ENCODE measurements at regions not wholly inside any gene's neighbourhood (a gene's known extent, or its start where the extent isn't known, plus 50 kb on each side); places are given as distances from the start of the nearest gene placed in this dataset.

GRCh38 chr13:74523057-74523456 lies 388.9 kb upstream of the KLF12 start:
- no peak for DNase-seq
- no peak overlapping the region for H3K4me3 ChIP-seq
- H3K27ac ChIP-seq = no peak overlapping the region
- TF ChIP-seq, protein P1, sequence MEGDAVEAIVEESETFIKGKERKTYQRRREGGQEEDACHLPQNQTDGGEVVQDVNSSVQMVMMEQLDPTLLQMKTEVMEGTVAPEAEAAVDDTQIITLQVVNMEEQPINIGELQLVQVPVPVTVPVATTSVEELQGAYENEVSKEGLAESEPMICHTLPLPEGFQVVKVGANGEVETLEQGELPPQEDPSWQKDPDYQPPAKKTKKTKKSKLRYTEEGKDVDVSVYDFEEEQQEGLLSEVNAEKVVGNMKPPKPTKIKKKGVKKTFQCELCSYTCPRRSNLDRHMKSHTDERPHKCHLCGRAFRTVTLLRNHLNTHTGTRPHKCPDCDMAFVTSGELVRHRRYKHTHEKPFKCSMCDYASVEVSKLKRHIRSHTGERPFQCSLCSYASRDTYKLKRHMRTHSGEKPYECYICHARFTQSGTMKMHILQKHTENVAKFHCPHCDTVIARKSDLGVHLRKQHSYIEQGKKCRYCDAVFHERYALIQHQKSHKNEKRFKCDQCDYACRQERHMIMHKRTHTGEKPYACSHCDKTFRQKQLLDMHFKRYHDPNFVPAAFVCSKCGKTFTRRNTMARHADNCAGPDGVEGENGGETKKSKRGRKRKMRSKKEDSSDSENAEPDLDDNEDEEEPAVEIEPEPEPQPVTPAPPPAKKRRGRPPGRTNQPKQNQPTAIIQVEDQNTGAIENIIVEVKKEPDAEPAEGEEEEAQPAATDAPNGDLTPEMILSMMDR (IDR thresholded peaks at IDR 0.05) = no peak
- no peak for TF ChIP-seq POLR2A (IDR thresholded peaks at IDR 0.05)
- no peak for TF ChIP-seq EP300 (IDR thresholded peaks at IDR 0.05; ENCODE audit: low read depth)
- TF ChIP-seq POLR2AphosphoS5 (IDR thresholded peaks at IDR 0.05) = no peak
- H3K9me3 ChIP-seq = no peaks in the 10 kb centered on the region
- no peaks in the 10 kb centered on the region for H3K27me3 ChIP-seq
- in situ Hi-C loops (cut with MboI; ENCODE audit: low pct_ligation_motif_present in 1 of 4, low pct_unique_long_range_greater_than_20kb in 1 of 4, low sequenced_read_pairs in 3 of 4) (no loop called here), intact Hi-C loops (cut with DNase I; ENCODE audit: low total_unique reads) (loop anchor here (1.0 kb wide), 1 partner anchor 26 kb away; no protein-coding TSS in a partner anchor)
- H3K4me1 ChIP-seq = no peaks in the 10 kb centered on the region
- H3K36me3 ChIP-seq = no peaks in the 10 kb centered on the region
- 41 to 66% methylated on average over 2 of the region's 2 CpGs for WGBS, 2 donors (ENCODE audit: low coverage in 1 of 2)

- intact Hi-C loops (cut with DNase I; ENCODE audit: low total_unique reads) = no loop called here
- DNase-seq = no peak
- H3K27me3 ChIP-seq = no peaks in the 10 kb centered on the region
- H3K4me1 ChIP-seq = no peaks in the 10 kb centered on the region
- no peaks in the 10 kb centered on the region for H3K9me3 ChIP-seq
- H3K27ac ChIP-seq = no peak overlapping the region
- no peak for TF ChIP-seq POLR2A (IDR thresholded peaks at IDR 0.05)
- no peak for TF ChIP-seq EP300 (IDR thresholded peaks at IDR 0.05; ENCODE audit: low read depth)
- TF ChIP-seq POLR2AphosphoS5 (IDR thresholded peaks at IDR 0.05) = no peak
- TF ChIP-seq, protein P1 (IDR thresholded peaks at IDR 0.05) = no peak
- H3K36me3 ChIP-seq = no peaks in the 10 kb centered on the region
- 72 to 85% methylated on average over 2 to 3 of the region's 3 CpGs for WGBS, 2 donors (ENCODE audit: low coverage in 1 of 2)
- in situ Hi-C loops (cut with MboI; ENCODE audit: low pct_ligation_motif_present in 1 of 4, low pct_unique_long_range_greater_than_20kb in 1 of 4, low sequenced_read_pairs in 3 of 4) = no loop called here
- no peak overlapping the region for H3K4me3 ChIP-seq
These were observed 377.3 kb upstream of the KLF12 start for GRCh38 chr13:74511523-74511922.

DNA sequence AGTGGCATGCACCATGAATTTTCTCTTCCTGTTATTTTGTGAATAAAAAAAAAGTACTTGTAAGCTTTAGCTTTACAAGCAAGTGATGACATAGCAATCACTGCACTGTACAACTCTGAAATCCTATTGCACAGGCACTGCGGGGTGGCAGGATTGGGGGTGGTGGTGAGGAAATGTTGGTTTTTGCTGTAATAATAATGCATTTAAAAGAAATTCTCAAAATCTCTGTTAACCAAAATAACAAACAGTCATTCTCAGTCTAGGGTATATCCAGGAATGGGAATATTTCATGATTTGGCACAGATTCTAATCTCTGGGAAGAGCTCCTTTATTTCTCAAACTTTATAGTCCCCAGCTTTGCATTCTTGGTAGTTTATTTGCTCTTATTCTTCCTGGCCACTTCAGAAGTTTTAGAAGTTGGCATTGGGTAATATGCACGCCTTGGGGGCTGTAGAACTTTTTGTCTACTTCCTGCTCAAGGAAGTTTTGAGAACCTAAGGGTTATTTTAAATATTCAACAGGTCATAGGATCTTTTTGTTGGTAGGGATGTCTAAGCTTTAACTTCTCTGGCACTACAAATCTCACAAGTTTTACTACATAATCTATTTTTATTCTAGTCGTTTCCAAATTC lies 353.0 kb upstream of the KLF12 start:
- Histone ChIP-seq H3K27ac (no peak overlapping the region), H3K36me3 (no peaks in the 10 kb centered on the region), H3K27me3 (no peaks in the 10 kb centered on the region), H3K4me3 (no peak overlapping the region), H3K9me3 (no peaks in the 10 kb centered on the region), H3K4me1 (no peaks in the 10 kb centered on the region)
- in situ Hi-C loops (cut with MboI; ENCODE audit: low pct_ligation_motif_present in 1 of 4, low pct_unique_long_range_greater_than_20kb in 1 of 4, low sequenced_read_pairs in 3 of 4) = no loop called here
- no peak for TF ChIP-seq POLR2AphosphoS5 (IDR thresholded peaks at IDR 0.05)
- TF ChIP-seq POLR2A (IDR thresholded peaks at IDR 0.05) = no peak
- TF ChIP-seq EP300 (IDR thresholded peaks at IDR 0.05; ENCODE audit: low read depth) = no peak
- TF ChIP-seq, protein P1 (IDR thresholded peaks at IDR 0.05) = no peak
- no peak for DNase-seq
- 42 to 43% methylated on average over 3 of the region's 3 CpGs for WGBS, 2 donors (ENCODE audit: low coverage in 1 of 2)
- intact Hi-C loops (cut with DNase I; ENCODE audit: low total_unique reads) = no loop called here

GRCh38 chr13:74485757-74486156 lies 351.6 kb upstream of the KLF12 start:
- H3K4me3 ChIP-seq = no peak overlapping the region
- in situ Hi-C loops (cut with MboI; ENCODE audit: low pct_ligation_motif_present in 1 of 4, low pct_unique_long_range_greater_than_20kb in 1 of 4, low sequenced_read_pairs in 3 of 4) (no loop called here), intact Hi-C loops (cut with DNase I; ENCODE audit: low total_unique reads) (no loop called here)
- H3K36me3 ChIP-seq = no peaks in the 10 kb centered on the region
- H3K9me3 ChIP-seq = no peaks in the 10 kb centered on the region
- H3K27me3 ChIP-seq = no peaks in the 10 kb centered on the region
- WGBS, 2 donors (ENCODE audit: low coverage in 1 of 2) = 20 to 48% methylated on average over 1 of the region's 1 CpG
- TF ChIP-seq POLR2A (IDR thresholded peaks at IDR 0.05) (no peak), POLR2AphosphoS5 (IDR thresholded peaks at IDR 0.05) (no peak), EP300 (IDR thresholded peaks at IDR 0.05; ENCODE audit: low read depth) (no peak)
- TF ChIP-seq, protein P1 (IDR thresholded peaks at IDR 0.05) = no peak
- H3K4me1 ChIP-seq = no peaks in the 10 kb centered on the region
- no peak for DNase-seq
- no peak overlapping the region for H3K27ac ChIP-seq
